Suprapubic skin (tissue), 4 donors: ENCODE measurements at regions not wholly inside any gene's neighbourhood (a gene's known extent, or its start where the extent isn't known, plus 50 kb on each side); places are given as distances from the start of the nearest gene placed in this dataset.

Source experiments
- DNase-seq, 2 donors: peaks; one replicate each; pipeline ENCODE4 v3.0.0-alpha.2; 2019; ENCODE audit warnings: low spot score in 2 of 2
- H3K27ac ChIP-seq: fragments of 200-600 bp; sonication (generic); one replicate; pipeline ENCODE4 v1.5.1; 2019
- H3K27me3 ChIP-seq: fragments of 200-600 bp; sonication (generic); one replicate; pipeline ENCODE4 v1.5.1; 2019
- H3K36me3 ChIP-seq: fragments of 200-600 bp; sonication (generic); one replicate; pipeline ENCODE4 v1.5.1; 2019
- H3K4me1 ChIP-seq: fragments of 200-600 bp; sonication (generic); one replicate; pipeline ENCODE4 v1.5.1; 2019
- H3K4me3 ChIP-seq: fragments of 200-600 bp; sonication (generic); one replicate; pipeline ENCODE4 v1.5.1; 2019; ENCODE audit warnings: mild to moderate bottlenecking
- H3K9me3 ChIP-seq: fragments of 200-600 bp; sonication (generic); one replicate; pipeline ENCODE4 v1.5.1; 2019
- EP300 ChIP-seq: sonication (generic); formaldehyde crosslinking; IDR thresholded peaks from one replicate; pipeline ENCODE4 v1.6.1; 2017; ENCODE audit warnings: antibody characterized with exemption
- POLR2A ChIP-seq, 2 donors: fragments of 450-650 bp; IDR thresholded peaks; one replicate each; pipeline ENCODE4 v1.6.1; 2017; ENCODE audit warnings: antibody characterized with exemption in 2 of 2, mild to moderate bottlenecking in 2 of 2, moderate library complexity in 2 of 2
- POLR2AphosphoS5 ChIP-seq, 3 donors: sonication (generic); formaldehyde crosslinking; IDR thresholded peaks; one replicate each; pipeline ENCODE4 v1.6.1; 2017; ENCODE audit warnings: antibody characterized with exemption in 3 of 3
- WGBS: methylation state at CpG from one replicate; pipeline ENCODE4 v1.1.5; 2018; 5-methylcytosine and 5-hydroxymethylcytosine counted together
- TF ChIP-seq, protein P1 (sequence below), 2 donors: fragments of 200-600 bp in 1 of 2; fragments of 450-650 bp in 1 of 2; sonication (generic) in 1 of 2; IDR thresholded peaks; one replicate each; pipeline ENCODE4 v1.5.1; 2016 to 2019; ENCODE audit warnings: antibody characterized with exemption in 2 of 2, mild to moderate bottlenecking in 1 of 2, moderate library complexity in 1 of 2

DNA sequence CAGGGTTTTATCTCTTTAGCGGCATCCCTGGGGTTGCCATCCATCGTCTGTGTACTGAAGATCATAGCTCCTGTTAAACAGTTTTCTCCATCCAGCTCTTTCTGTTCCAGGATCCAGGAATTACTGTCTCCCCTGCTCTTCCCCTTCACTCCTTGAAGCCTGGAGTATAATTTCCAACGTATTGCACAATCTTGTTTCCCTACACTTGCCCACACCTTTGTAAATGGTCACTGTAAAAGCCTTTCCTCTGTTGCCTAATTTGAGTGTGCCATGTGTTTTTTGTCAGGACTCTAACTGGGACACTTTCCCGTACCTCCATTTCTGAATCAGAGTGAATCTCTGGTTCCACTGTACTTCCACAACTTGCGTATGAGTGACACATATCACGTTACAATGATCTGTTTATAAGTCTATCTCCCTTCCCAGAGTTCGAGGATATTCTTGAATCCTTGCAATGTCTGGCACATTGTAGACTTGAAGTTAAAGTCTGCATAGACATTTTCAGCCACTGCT is 199.6 kb upstream of the SNX7 start:
- Histone ChIP-seq H3K36me3 (no peaks in the 10 kb centered on the region), H3K27ac (no peak overlapping the region), H3K9me3 (no peaks in the 10 kb centered on the region), H3K4me3 (no peak overlapping the region), H3K4me1 (no peaks in the 10 kb centered on the region), H3K27me3 (no peaks in the 10 kb centered on the region)
- TF ChIP-seq POLR2A (IDR thresholded peaks at IDR 0.05) (no peak), POLR2AphosphoS5 (IDR thresholded peaks at IDR 0.05) (no peak), EP300 (no peak)
- TF ChIP-seq, protein P1, sequence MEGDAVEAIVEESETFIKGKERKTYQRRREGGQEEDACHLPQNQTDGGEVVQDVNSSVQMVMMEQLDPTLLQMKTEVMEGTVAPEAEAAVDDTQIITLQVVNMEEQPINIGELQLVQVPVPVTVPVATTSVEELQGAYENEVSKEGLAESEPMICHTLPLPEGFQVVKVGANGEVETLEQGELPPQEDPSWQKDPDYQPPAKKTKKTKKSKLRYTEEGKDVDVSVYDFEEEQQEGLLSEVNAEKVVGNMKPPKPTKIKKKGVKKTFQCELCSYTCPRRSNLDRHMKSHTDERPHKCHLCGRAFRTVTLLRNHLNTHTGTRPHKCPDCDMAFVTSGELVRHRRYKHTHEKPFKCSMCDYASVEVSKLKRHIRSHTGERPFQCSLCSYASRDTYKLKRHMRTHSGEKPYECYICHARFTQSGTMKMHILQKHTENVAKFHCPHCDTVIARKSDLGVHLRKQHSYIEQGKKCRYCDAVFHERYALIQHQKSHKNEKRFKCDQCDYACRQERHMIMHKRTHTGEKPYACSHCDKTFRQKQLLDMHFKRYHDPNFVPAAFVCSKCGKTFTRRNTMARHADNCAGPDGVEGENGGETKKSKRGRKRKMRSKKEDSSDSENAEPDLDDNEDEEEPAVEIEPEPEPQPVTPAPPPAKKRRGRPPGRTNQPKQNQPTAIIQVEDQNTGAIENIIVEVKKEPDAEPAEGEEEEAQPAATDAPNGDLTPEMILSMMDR (IDR thresholded peaks at IDR 0.05): no peak
- WGBS: 90% methylated on average over 7 of the region's 7 CpGs
- DNase-seq: no peak

DNA sequence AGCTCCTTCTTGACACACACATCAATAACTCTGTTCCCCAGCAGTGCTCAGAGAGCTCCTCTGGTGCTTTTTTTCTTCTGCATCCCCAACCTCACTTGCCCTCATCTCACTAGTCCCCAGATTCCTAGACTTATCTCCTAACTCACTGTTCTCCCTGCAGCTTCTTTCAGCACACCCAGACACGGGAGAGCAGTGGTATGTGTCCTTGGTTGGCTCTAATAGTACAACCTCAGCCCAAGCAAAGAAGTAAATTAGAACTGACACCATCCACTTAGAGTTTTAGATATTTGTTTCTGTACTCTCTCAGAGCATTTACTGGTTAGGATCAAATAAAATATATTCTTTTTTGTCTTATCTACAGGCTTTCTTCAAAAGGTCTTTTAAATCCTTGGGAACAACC is 201.4 kb upstream of the SNX7 start:
- 70% methylated on average over 1 of the region's 1 CpG for whole genome bisulfite sequencing
- DNase-seq: no peak
- TF ChIP-seq POLR2AphosphoS5 (IDR thresholded peaks at IDR 0.05): no peak
- Histone ChIP-seq H3K4me1 (no peaks in the 10 kb centered on the region), H3K36me3 (no peaks in the 10 kb centered on the region), H3K4me3 (no peak overlapping the region), H3K27ac (no peak overlapping the region), H3K27me3 (no peaks in the 10 kb centered on the region), H3K9me3 (no peaks in the 10 kb centered on the region)

DNA sequence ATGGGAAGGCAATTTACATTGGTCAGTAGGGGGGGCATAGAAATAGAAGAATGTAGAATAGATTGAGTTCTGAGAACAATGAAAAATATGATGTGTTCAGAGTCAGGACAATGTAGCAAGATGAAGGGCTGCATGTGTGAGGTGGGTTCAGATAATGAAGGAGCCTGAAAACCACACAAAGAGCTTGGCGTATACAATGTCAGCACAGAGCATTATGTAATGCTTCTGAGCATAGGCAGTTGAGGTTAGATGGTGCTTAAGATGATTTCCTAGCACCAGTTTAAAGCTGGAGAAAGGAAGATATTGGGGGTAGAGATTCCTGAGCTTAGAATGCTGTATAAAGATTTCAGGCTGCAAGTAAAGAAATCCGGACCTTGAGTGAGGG is 202.0 kb upstream of the SNX7 start:
- H3K9me3 ChIP-seq: no peaks in the 10 kb centered on the region
- DNase-seq: no peak
- no peaks in the 10 kb centered on the region for H3K36me3 ChIP-seq
- TF ChIP-seq EP300 (no peak), POLR2AphosphoS5 (IDR thresholded peaks at IDR 0.05) (no peak), POLR2A (IDR thresholded peaks at IDR 0.05) (no peak)
- TF ChIP-seq, protein P1 (IDR thresholded peaks at IDR 0.05): no peak
- no peaks in the 10 kb centered on the region for H3K27me3 ChIP-seq
- H3K27ac ChIP-seq: no peak overlapping the region
- 95% methylated on average over 2 of the region's 2 CpGs for WGBS
- no peak overlapping the region for H3K4me3 ChIP-seq
- H3K4me1 ChIP-seq: no peaks in the 10 kb centered on the region

DNA sequence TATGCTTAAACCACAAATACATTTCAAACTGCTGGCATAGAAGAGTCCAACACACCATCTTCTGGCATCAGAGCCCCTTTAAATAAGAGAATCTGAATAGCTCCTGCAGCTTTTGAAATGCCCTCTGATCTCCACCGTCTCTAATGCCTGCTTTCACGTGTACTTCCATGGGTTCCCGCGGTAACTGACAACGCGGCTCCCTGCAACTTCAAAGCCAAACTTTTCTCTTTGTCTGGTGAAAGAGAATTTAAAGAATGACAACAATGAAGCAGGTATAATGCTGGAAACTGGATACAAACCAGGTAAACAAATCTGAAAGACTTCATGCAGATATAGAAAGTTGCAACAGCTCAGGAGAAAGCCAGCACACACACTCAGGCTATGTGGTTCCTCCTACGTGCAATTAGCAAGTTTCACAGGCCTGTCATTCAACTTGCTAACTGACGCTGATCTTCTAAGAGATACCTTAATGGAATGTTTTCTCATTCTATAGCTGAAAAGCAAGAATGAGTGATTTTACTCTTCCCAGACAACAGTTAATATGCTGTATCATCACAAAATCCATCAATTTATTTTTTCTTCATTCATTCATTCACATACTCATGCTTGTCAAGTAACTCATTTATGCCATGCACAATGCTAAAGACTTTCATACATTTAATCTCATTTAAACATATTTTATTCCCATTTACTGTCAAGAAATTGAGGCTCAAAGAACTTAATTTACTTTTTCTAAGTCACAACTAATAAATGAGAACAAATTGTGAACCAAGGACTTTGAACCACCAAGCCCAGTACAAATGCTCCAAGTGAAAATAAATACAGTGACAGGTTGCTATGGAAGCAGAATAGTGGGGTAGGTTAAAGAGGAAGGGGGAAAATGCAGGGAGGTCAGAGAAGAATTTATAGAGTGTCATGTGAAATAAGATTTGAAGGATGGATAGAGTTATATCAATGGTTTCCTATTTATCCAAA is 202.7 kb upstream of the SNX7 start:
- Histone ChIP-seq H3K27ac (no peak overlapping the region), H3K36me3 (no peaks in the 10 kb centered on the region), H3K4me3 (no peak overlapping the region), H3K9me3 (no peaks in the 10 kb centered on the region), H3K27me3 (no peaks in the 10 kb centered on the region), H3K4me1 (no peaks in the 10 kb centered on the region)
- TF ChIP-seq EP300: no peak
- TF ChIP-seq POLR2AphosphoS5 (IDR thresholded peaks at IDR 0.05): no peak
- no peak for TF ChIP-seq POLR2A (IDR thresholded peaks at IDR 0.05)
- TF ChIP-seq, protein P1 (IDR thresholded peaks at IDR 0.05): no peak
- no peak for DNase-seq
- WGBS: 49% methylated on average over 8 of the region's 8 CpGs

DNA sequence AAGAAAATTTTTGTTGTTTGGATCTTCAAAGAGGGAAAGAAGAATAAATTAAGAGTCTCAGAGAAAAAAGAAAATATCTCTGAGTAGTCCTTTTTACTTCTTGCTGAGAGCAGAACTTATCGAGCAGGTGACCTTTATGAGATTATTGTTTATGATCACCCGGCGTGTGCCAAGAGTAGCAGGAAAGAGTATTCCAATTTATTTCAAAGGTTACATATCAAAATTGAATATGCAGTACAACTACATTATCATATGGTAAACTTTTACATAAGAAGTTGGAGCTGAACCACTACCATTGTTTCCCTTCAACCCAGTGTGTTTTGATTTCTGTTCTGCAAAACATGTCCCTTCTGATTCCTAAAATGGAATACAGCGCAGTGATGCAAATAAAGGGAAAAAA is 204.3 kb upstream of the SNX7 start:
- WGBS: 81% methylated on average over 4 of the region's 4 CpGs
- H3K9me3 ChIP-seq: no peaks in the 10 kb centered on the region
- DNase-seq: no peak
- no peaks in the 10 kb centered on the region for H3K36me3 ChIP-seq
- no peaks in the 10 kb centered on the region for H3K4me1 ChIP-seq
- no peaks in the 10 kb centered on the region for H3K27me3 ChIP-seq
- H3K27ac ChIP-seq: no peak overlapping the region
- no peak for TF ChIP-seq POLR2AphosphoS5 (IDR thresholded peaks at IDR 0.05)
- TF ChIP-seq POLR2A (IDR thresholded peaks at IDR 0.05): no peak
- no peak for TF ChIP-seq EP300
- TF ChIP-seq, protein P1 (IDR thresholded peaks at IDR 0.05): no peak
- H3K4me3 ChIP-seq: no peak overlapping the region
